GM12873 (cell line): ENCODE measurements at regions not wholly inside any gene's neighbourhood (a gene's known extent, or its start where the extent isn't known, plus 50 kb on each side); places are given as distances from the start of the nearest gene placed in this dataset.

Experiments used
- CTCF ChIP-seq: IDR thresholded peaks from 2 replicates; pipeline ENCODE4 v1.5.1; 2012; ENCODE audit warnings: low read depth, mild to moderate bottlenecking, moderate library complexity, low read length, control low read depth; ENCODE audit not compliant: insufficient read depth; ENCODE audit errors: missing control alignments

DNA sequence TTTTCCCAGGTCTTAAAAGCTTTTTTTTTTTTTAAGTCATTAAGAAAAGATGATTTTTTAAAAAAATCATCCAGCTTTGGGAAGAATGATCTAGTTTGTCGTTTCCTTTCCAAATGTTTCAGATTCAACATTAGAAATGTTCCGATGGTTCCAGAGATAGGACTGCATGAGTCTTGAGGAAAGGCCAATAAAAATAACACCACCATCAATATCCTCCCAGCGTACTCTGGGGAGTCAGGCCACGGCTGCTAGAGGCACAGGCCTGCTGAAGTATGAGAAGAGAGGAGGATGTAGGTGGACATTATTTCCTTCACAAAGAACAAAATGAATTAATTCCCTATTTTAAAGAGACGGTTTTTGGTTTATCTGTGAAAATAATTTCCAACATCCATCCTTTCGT, 60.0 kb upstream of the SHISA2 start:
- no peak for TF ChIP-seq CTCF
